HepG2 (cell line): ENCODE measurements at regions not wholly inside any gene's neighbourhood (a gene's known extent, or its start where the extent isn't known, plus 50 kb on each side); places are given as distances from the start of the nearest gene placed in this dataset.

Source experiments
- ATAC-seq: fragments of 200-7000 bp; cut with Tn5 transposase; 3 replicates; pipeline ENCODE4 v1.9.1; 2020; ENCODE audit warnings: mild to moderate bottlenecking, moderate library complexity
- BruUV-seq: library from RNA; stranded (reverse); fragments of 400-500 nt; replicated peaks from 2 replicates; lab custom pipeline; 2021; lab: Mats Ljungman, UMichigan
- CTCF ChIA-PET: fragments of 300-600 bp; formaldehyde crosslinking; extraction: SDS; loops from one replicate; lab custom pipeline; 2021; ENCODE audit warnings: low total read pairs, inconsistent platforms, low intra/inter-chr PET ratio; lab: Yijun Ruan, JAX
- POLR2A ChIA-PET: fragments of 350-600 bp; sonication (Branson Sonifier 250); formaldehyde crosslinking; loops from one replicate; lab custom pipeline; 2020; ENCODE audit warnings: antibody characterized with exemption, inconsistent platforms; lab: Yijun Ruan, JAX
- DNase-seq: peaks from one replicate; pipeline ENCODE4 v3.0.0-alpha.2; 2015; ENCODE audit warnings: low spot score
- FAIRE-seq: peaks from 3 replicates; lab custom pipeline; 2011; peaks lifted over from hg19 to GRCh38; lab: Jason Lieb, UNC
- H2AFZ ChIP-seq: one replicate; pipeline ENCODE4 v1.6.1; 2011; ENCODE audit warnings: low read length, inconsistent platforms
- H3K27ac ChIP-seq: fragments of 300-600 bp; 3 replicates; pipeline ENCODE4 v1.8.0; 2011; ENCODE audit warnings: mixed run types, mild to moderate bottlenecking, mixed read lengths, low read length, inconsistent platforms; ENCODE audit not compliant: insufficient read depth; ENCODE audit errors: extremely low read length
- H3K27me3 ChIP-seq, 2 experiments: fragments of 200-600 bp in 1 of 2; 2 replicates in 1 of 2; 3 replicates in 1 of 2; pipeline versions ENCODE4 v1.6.0 to v1.8.0; 2011; ENCODE audit warnings: low read length in 2 of 2, mild to moderate bottlenecking in 2 of 2, moderate library complexity in 2 of 2, inconsistent platforms in 1 of 2; ENCODE audit not compliant: insufficient read depth in 2 of 2, control insufficient read depth in 1 of 2
- H3K36me3 ChIP-seq, 2 experiments: fragments of 200-600 bp in 1 of 2; replicated peaks in 1 of 2; 2 replicates in 1 of 2; 3 replicates in 1 of 2; pipeline versions ENCODE4 v1.5.1 to v1.8.0; 2011; ENCODE audit warnings: low read length in 2 of 2, inconsistent platforms in 1 of 2; ENCODE audit not compliant: insufficient read depth in 2 of 2, control insufficient read depth in 1 of 2
- H3K4me1 ChIP-seq: 2 replicates; pipeline ENCODE4 v1.5.1; 2012; ENCODE audit warnings: low read length, inconsistent platforms; ENCODE audit not compliant: insufficient read depth
- H3K4me2 ChIP-seq: 2 replicates; pipeline ENCODE4 v1.6.0; 2011; ENCODE audit warnings: low read depth, low read length, inconsistent platforms
- H3K4me3 ChIP-seq, 3 experiments: fragments of 200-600 bp in 1 of 3; sonication (generic), shearing (Covaris generic) in 1 of 3; replicated peaks in 1 of 3; 2 replicates each; pipeline ENCODE4 v1.5.1; 2011 to 2016; ENCODE audit warnings: low read length in 3 of 3, inconsistent platforms in 2 of 3, low read depth in 2 of 3, mild to moderate bottlenecking in 2 of 3, control low read depth in 1 of 3, mixed read lengths in 1 of 3; ENCODE audit not compliant: insufficient read depth in 1 of 3
- H3K79me2 ChIP-seq: one replicate; pipeline ENCODE4 v1.6.1; 2011; ENCODE audit warnings: low read length, inconsistent platforms; ENCODE audit not compliant: insufficient read depth
- H3K9ac ChIP-seq: 2 replicates; pipeline ENCODE4 v1.6.0; 2011; ENCODE audit warnings: mild to moderate bottlenecking, low read depth, low read length, inconsistent platforms; ENCODE audit not compliant: insufficient read depth
- H3K9me3 ChIP-seq: 2 replicates; pipeline ENCODE4 v1.5.1; 2012; ENCODE audit warnings: mild to moderate bottlenecking, low read length
- H4K20me1 ChIP-seq: 2 replicates; pipeline ENCODE4 v1.6.0; 2011; ENCODE audit warnings: inconsistent platforms, mild to moderate bottlenecking, low read length, moderate library complexity; ENCODE audit not compliant: insufficient read depth
- ATF7 ChIP-seq, 2 experiments: fragments of 450-650 bp in 1 of 2; sonication (generic) in 1 of 2; formaldehyde crosslinking in 1 of 2; IDR thresholded peaks; 2 replicates each; pipeline versions ENCODE4 v1.4.0 to v1.6.1; 2016 to 2020; ENCODE audit warnings: antibody characterized with exemption in 1 of 2, mild to moderate bottlenecking in 1 of 2, missing genetic modification reagents in 1 of 2
- FOSL2 ChIP-seq: sonication (generic); formaldehyde crosslinking; IDR thresholded peaks from 2 replicates; pipeline ENCODE4 v1.4.0; 2020; ENCODE audit warnings: missing genetic modification reagents
- HOXD1 ChIP-seq: sonication (generic); formaldehyde crosslinking; IDR thresholded peaks from 2 replicates; pipeline ENCODE4 v1.5.0; 2020; ENCODE audit warnings: missing genetic modification reagents
- IKZF1 ChIP-seq: fragments of 450-650 bp; IDR thresholded peaks from 2 replicates; pipeline ENCODE4 v1.7.1; 2016
- YY1 ChIP-seq: IDR thresholded peaks from 2 replicates; pipeline ENCODE4 v1.6.1; 2011; ENCODE audit warnings: low read length, low read depth, moderate library complexity, mild to moderate bottlenecking; ENCODE audit not compliant: insufficient read depth, insufficient replicate concordance
- ZBTB1 ChIP-seq: sonication (generic); formaldehyde crosslinking; IDR thresholded peaks from 2 replicates; pipeline ENCODE4 v1.4.0; 2020; ENCODE audit warnings: missing genetic modification reagents, borderline replicate concordance
- ZNF24 ChIP-seq: fragments of 450-650 bp; IDR thresholded peaks from 2 replicates; pipeline ENCODE4 v1.6.1; 2017; ENCODE audit warnings: antibody characterized with exemption, mild to moderate bottlenecking
- ZNF3 ChIP-seq: IDR thresholded peaks from 2 replicates; pipeline ENCODE4 v1.7.0; 2017; ENCODE audit warnings: inconsistent platforms
- ZZZ3 ChIP-seq: sonication (generic); formaldehyde crosslinking; IDR thresholded peaks from 2 replicates; pipeline ENCODE4 v1.4.0; 2020; ENCODE audit warnings: missing genetic modification reagents, mild to moderate bottlenecking, borderline replicate concordance
- WGBS: methylation state at CpG from one replicate; pipeline ENCODE4 v1.1.6; 2017; ENCODE audit warnings: low lambda C conversion rate; 5-methylcytosine and 5-hydroxymethylcytosine counted together
- in situ Hi-C: cut with HindIII; loops from 2 replicates; pipeline ENCODE4 v1.10.0; 2017; ENCODE audit warnings: low pct_unique_long_range_greater_than_20kb; ENCODE audit not compliant: extremely low pct_ligation_motif_present
- intact Hi-C: fragments of 100-400 bp; cut with micrococcal nuclease; formaldehyde crosslinking; loops from one replicate; pipeline ENCODE4 v1.10.0; 2022; ENCODE audit not compliant: unreplicated experiment
- TF ChIP-seq, protein P1 (sequence below): sonication (generic); formaldehyde crosslinking; IDR thresholded peaks from 2 replicates; pipeline ENCODE4 v1.4.0; 2020; ENCODE audit warnings: missing genetic modification reagents
- TF ChIP-seq, protein P2 (sequence below): sonication (generic); formaldehyde crosslinking; IDR thresholded peaks from 2 replicates; pipeline ENCODE4 v1.8.1; 2022; ENCODE audit warnings: low read depth, mild to moderate bottlenecking, missing genetic modification reagents
- TF ChIP-seq, protein P3 (sequence below): IDR thresholded peaks from 2 replicates; pipeline ENCODE4 v1.6.1; 2018; ENCODE audit warnings: missing genetic modification reagents
- TF ChIP-seq, protein P4 (sequence below): sonication (generic); formaldehyde crosslinking; IDR thresholded peaks from 2 replicates; pipeline ENCODE4 v1.9.0; 2021; ENCODE audit warnings: missing genetic modification reagents, borderline replicate concordance
- TF ChIP-seq, protein P5 (sequence below): sonication (generic); formaldehyde crosslinking; IDR thresholded peaks from 2 replicates; pipeline ENCODE4 v1.5.0; 2020; ENCODE audit warnings: mild to moderate bottlenecking, missing genetic modification reagents
- TF ChIP-seq, protein P6 (sequence below): sonication (generic); formaldehyde crosslinking; IDR thresholded peaks from 2 replicates; pipeline ENCODE4 v1.4.0; 2020; ENCODE audit warnings: mild to moderate bottlenecking, low read depth, missing genetic modification reagents

DNA sequence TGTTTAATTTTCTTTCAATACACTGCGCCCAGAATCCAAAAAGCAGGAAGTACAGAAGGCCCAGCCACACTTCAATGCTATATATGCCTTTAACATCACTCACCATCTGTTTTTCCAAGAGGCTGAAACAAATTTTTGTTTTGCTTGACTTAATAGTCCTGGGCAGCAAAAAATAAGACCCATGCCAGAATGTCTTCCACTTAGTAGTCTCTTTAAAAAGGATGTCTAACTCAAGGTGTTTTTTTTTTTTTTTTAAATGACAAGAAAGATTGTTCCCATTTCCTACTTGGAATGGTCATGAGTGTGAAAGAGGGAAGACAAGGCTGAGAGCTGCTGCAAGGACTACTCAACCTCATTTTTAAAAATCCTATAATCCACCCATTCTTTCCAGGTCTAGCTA lies 590.3 kb upstream of the SGO1 start:
- FAIRE-seq, result no peak
- no peak overlapping the region for H3K4me3 ChIP-seq
- H3K27ac ChIP-seq, result no peak overlapping the region
- H3K79me2 ChIP-seq, result no peaks in the 10 kb centered on the region
- H2AFZ ChIP-seq, result no peak overlapping the region
- no peaks in the 10 kb centered on the region for H3K36me3 ChIP-seq
- POLR2A ChIA-PET, result no interaction called here
- H3K9me3 ChIP-seq, result peaks cover 92% of the 10 kb centered on the region
- WGBS, result 4% methylated on average over 1 of the region's 1 CpG
- ATAC-seq, result no peak
- in situ Hi-C loops, result no loop called here
- intact Hi-C loops, result no loop called here
- H4K20me1 ChIP-seq, result no peaks in the 10 kb centered on the region
- no TSS peak for BruUV-seq
- H3K4me2 ChIP-seq, result no peak overlapping the region
- no peak overlapping the region for H3K9ac ChIP-seq
- peaks cover 27% of the 10 kb centered on the region for H3K4me1 ChIP-seq
- DNase-seq, result no peak
- H3K27me3 ChIP-seq, result no peaks in the 10 kb centered on the region
- CTCF ChIA-PET, result no interaction called here
- no peak for TF ChIP-seq IKZF1
- TF ChIP-seq, protein P1, sequence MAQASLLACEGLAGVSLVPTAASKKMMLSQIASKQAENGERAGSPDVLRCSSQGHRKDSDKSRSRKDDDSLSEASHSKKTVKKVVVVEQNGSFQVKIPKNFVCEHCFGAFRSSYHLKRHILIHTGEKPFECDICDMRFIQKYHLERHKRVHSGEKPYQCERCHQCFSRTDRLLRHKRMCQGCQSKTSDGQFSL (CRISPR knock-in tag), result no peak
- TF ChIP-seq HOXD1 (CRISPR knock-in tag), result no peak
- no peak for TF ChIP-seq ZNF3 (CRISPR knock-in tag)
- no peak for TF ChIP-seq ZBTB1 (CRISPR knock-in tag)
- no peak for TF ChIP-seq FOSL2 (CRISPR knock-in tag)
- TF ChIP-seq, protein P2, sequence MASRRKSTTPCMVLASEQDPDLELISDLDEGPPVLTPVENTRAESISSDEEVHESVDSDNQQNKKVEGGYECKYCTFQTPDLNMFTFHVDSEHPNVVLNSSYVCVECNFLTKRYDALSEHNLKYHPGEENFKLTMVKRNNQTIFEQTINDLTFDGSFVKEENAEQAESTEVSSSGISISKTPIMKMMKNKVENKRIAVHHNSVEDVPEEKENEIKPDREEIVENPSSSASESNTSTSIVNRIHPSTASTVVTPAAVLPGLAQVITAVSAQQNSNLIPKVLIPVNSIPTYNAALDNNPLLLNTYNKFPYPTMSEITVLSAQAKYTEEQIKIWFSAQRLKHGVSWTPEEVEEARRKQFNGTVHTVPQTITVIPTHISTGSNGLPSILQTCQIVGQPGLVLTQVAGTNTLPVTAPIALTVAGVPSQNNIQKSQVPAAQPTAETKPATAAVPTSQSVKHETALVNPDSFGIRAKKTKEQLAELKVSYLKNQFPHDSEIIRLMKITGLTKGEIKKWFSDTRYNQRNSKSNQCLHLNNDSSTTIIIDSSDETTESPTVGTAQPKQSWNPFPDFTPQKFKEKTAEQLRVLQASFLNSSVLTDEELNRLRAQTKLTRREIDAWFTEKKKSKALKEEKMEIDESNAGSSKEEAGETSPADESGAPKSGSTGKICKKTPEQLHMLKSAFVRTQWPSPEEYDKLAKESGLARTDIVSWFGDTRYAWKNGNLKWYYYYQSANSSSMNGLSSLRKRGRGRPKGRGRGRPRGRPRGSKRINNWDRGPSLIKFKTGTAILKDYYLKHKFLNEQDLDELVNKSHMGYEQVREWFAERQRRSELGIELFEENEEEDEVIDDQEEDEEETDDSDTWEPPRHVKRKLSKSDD (CRISPR knock-in tag), result no peak
- TF ChIP-seq ATF7 (IDR thresholded peaks at IDR 0.05), result no peak
- no peak for TF ChIP-seq ATF7 (CRISPR knock-in tag; IDR thresholded peaks at IDR 0.05)
- no peak for TF ChIP-seq ZNF24
- TF ChIP-seq, protein P3, sequence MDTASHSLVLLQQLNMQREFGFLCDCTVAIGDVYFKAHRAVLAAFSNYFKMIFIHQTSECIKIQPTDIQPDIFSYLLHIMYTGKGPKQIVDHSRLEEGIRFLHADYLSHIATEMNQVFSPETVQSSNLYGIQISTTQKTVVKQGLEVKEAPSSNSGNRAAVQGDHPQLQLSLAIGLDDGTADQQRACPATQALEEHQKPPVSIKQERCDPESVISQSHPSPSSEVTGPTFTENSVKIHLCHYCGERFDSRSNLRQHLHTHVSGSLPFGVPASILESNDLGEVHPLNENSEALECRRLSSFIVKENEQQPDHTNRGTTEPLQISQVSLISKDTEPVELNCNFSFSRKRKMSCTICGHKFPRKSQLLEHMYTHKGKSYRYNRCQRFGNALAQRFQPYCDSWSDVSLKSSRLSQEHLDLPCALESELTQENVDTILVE (CRISPR knock-in tag), result no peak
- no peak for TF ChIP-seq ZZZ3 (CRISPR knock-in tag)
- TF ChIP-seq, protein P4, sequence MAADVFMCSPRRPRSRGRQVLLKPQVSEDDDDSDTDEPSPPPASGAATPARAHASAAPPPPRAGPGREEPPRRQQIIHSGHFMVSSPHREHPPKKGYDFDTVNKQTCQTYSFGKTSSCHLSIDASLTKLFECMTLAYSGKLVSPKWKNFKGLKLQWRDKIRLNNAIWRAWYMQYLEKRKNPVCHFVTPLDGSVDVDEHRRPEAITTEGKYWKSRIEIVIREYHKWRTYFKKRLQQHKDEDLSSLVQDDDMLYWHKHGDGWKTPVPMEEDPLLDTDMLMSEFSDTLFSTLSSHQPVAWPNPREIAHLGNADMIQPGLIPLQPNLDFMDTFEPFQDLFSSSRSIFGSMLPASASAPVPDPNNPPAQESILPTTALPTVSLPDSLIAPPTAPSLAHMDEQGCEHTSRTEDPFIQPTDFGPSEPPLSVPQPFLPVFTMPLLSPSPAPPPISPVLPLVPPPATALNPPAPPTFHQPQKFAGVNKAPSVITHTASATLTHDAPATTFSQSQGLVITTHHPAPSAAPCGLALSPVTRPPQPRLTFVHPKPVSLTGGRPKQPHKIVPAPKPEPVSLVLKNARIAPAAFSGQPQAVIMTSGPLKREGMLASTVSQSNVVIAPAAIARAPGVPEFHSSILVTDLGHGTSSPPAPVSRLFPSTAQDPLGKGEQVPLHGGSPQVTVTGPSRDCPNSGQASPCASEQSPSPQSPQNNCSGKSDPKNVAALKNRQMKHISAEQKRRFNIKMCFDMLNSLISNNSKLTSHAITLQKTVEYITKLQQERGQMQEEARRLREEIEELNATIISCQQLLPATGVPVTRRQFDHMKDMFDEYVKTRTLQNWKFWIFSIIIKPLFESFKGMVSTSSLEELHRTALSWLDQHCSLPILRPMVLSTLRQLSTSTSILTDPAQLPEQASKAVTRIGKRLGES (CRISPR knock-in tag), result no peak
- TF ChIP-seq YY1, result no peak
- TF ChIP-seq, protein P5, sequence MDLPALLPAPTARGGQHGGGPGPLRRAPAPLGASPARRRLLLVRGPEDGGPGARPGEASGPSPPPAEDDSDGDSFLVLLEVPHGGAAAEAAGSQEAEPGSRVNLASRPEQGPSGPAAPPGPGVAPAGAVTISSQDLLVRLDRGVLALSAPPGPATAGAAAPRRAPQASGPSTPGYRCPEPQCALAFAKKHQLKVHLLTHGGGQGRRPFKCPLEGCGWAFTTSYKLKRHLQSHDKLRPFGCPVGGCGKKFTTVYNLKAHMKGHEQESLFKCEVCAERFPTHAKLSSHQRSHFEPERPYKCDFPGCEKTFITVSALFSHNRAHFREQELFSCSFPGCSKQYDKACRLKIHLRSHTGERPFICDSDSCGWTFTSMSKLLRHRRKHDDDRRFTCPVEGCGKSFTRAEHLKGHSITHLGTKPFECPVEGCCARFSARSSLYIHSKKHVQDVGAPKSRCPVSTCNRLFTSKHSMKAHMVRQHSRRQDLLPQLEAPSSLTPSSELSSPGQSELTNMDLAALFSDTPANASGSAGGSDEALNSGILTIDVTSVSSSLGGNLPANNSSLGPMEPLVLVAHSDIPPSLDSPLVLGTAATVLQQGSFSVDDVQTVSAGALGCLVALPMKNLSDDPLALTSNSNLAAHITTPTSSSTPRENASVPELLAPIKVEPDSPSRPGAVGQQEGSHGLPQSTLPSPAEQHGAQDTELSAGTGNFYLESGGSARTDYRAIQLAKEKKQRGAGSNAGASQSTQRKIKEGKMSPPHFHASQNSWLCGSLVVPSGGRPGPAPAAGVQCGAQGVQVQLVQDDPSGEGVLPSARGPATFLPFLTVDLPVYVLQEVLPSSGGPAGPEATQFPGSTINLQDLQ (CRISPR knock-in tag), result no peak
- TF ChIP-seq, protein P6, sequence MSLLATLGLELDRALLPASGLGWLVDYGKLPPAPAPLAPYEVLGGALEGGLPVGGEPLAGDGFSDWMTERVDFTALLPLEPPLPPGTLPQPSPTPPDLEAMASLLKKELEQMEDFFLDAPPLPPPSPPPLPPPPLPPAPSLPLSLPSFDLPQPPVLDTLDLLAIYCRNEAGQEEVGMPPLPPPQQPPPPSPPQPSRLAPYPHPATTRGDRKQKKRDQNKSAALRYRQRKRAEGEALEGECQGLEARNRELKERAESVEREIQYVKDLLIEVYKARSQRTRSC (CRISPR knock-in tag), result no peak
